SIG-M5 (cell line): ENCODE measurements at regions not wholly inside any gene's neighbourhood (a gene's known extent, or its start where the extent isn't known, plus 50 kb on each side); places are given as distances from the start of the nearest gene placed in this dataset.

Source experiments
- DNase-seq: peaks from one replicate; lab custom pipeline; 2025; lab: John Stamatoyannopoulos, UW

DNA sequence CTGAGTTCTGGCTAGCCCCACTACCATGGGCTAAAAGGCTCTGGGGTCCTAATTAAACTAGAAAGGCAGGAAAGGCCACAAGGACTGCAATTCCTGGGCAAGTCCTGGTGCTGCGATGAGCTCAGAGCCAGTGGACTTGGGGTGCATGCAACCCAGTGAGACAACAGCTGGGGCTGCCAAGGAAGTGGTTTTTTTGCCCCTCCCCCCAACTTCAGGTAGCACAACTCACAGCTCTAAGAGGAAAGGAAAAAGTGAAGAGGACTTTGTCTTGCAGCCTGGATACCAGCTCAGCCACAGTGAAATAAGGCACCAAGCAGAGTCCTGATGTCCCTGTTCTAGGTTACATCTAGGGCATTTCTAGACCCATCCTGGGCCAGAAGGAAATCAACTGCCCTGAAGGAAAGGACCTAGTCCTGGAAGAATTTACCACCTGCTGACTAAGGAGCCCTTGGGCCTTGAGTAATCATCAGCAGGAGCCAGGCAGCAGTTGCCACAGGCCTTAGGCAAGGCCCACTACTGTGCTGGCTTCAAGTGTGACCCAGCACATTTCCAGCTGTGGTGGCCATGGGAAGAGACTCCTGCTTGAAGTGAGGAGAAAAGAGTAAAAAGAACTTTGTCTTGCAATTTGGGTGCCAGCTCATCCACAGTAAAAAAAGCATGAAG is 358.4 kb downstream of the BTBD3 start:
- no peak for DNase-seq

DNA sequence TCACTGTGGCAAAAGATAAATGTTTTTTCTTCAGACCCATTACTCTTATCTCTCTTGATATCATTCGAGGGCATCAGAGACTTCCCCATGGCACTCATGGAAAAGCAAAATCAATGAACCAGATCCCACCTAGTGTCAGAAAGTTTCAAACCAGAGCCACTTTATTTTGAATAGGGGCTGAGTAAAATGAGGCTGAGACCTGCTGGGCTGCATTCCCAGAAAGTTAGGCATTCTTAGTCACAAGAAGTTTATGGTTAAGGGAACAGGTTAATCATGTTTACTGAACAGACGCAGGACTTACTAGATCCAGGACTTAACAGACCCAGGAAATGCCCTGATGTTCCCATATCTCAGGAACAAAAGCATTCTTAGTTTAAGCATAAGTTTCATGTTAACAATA is 369.9 kb downstream of the BTBD3 start:
- no peak for DNase-seq

DNA sequence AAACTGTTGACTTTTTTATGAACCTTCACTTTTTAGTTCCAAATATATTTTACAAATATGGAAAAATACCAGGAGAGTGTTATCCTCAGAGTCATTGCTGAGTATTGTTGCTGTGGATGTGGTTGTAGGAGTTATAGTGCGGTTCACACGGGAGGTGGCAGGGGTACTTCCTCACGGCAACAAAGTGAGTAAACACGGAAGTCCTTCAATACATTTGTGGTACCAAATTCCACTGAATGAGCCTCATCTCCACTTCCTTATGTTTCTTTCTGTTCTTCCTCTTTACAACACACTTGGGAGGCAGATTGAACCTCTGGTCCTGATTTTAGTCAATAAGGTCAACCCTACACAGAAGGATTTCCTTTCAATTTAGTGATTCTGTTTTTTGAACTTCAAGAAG is 371.8 kb downstream of the BTBD3 start:
- DNase-seq = no peak

DNA sequence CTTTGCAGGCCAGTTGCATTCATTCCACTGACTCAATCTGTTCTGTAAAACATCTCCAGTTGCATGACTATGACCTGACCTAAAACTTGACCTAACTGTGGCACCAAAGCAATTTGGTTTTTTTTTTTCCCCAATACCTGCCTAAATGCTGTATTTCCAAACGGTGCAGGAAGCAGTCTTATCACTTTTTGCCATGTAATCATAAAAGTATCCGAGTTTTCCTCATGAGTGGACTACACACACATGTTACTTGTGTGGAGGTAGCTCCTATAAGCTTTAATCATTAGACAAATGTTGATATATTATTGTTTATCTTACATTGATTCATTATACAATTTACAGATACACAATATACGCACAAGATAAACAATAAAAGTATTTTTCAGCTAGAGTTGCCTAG is 373.7 kb downstream of the BTBD3 start:
- no peak for DNase-seq

DNA sequence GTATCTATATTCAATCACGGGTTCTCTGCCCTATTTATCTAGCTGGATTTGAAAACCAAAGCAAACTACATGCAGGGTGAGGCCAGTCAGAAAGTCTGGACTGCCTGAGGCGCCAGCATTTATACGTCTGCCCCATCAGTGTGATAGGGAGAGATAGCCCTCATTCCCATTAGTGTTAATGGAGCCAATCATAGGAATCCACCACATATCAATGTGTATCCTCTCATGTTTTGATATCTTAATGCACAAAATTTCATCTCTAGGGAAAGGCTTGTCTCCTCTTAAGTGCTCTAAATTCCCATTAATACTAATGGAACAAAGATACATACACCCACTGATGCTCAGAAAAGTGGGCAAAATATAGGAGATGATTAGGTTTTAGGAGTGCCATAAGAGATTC is 376.2 kb downstream of the BTBD3 start:
- no peak for DNase-seq

DNA sequence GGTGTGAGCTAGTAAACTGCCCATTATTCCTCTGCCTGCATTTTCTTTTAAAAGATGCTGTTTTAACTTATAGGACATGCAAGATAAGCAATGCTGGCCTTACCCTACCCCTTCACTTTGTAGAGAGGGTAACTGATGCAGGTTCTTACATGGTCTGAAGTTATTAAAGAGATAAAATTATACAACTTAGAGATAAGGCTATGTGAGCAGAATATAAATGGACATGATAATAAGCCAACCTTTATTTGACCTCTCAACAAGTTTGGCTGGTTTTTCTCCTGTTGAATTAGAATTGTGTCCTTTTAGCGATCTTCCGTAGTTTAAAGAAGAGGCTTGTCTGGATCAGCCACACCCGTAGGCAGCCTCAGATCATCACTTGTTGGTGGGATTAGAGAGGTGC is 377.0 kb downstream of the BTBD3 start:
- no peak for DNase-seq

DNA sequence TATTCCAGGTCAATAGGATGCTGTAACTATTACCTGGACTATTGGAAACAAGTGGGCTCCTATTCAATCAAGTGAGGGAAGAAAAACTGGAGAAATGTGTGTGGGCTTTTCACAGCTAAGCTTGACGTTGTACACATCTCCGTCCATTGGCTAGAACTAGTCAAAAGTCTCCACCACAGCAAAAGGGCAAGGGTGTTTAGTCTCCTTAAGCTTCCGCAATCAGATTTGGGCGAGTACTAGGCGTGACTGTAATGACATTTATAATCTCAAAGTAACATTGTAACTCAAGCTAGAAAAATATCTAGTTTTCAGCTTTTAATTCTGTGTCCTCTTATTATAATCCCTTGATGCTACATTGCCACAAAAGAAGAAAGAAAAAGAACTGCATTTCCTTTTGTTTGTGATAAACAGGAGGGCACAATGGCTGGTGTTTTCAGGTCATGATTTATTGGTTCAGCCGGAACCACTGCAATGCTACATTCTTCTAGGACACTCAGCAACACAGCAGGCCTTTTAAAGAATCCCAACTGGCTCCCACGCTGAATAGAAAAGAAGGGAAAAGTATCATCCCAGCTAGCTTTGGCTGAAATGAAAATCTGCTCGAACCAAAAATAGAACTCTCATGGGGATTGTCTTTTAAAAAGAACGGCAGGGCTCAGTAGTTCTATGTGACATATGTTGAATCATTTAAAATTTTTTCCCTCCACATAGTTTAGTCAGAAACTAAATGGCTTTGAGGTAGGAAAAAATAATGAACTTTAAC is 387.7 kb downstream of the BTBD3 start:
- DNase-seq = no peak

DNA sequence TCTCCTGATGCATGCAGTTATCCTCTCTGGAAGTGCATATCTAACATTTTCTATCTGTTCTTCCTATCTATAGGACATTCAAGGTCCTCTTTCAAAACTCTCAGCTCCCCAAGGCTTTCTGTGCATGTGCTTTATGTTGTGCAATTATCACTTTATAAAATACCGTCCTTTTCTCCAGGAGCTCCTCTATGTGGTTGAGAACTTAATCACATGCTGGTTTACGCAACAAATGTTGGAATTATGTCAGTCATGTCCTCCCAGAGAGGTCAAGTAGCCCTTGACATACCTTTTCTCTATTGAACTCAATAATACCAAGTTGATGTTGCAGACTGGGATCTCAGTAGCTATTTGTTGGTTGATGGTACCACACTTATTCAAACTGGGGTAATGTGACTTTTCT is 388.4 kb downstream of the BTBD3 start:
- DNase-seq = no peak

DNA sequence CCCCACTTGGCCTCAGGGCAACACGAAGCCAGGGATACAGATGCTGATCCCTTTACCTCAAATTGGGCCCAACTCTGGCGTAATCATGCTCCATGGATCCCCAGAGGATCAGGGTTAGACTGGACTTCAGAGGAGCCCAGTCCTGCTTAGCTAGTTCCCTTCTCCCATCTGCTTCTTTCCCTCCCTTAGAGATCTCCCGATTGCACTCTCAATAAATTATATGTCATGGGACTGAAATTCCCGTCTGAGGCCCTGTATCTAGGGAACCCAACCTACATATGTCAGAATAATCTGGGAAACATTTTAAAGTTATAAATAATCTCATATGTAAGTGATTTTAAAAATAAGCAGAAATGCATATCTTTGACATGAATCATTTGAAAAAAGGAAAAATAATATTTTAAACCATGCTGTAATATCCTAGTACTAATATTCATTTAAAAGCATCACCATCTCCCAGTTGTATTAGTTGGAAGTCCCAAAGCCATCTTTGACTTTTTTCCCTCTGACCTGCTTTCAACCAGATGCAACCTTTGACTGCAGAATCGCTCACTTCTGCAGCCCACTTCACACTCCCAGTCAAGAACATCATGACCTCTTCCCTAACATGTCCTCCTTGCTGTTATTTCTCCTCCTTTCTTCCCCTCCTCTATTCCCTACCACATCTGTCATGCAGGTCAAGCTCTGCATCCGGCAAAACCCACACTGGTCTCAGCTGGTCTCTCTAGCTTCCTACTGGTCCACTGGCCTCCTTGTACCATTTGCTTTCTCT is 393.6 kb downstream of the BTBD3 start:
- DNase-seq = no peak

DNA sequence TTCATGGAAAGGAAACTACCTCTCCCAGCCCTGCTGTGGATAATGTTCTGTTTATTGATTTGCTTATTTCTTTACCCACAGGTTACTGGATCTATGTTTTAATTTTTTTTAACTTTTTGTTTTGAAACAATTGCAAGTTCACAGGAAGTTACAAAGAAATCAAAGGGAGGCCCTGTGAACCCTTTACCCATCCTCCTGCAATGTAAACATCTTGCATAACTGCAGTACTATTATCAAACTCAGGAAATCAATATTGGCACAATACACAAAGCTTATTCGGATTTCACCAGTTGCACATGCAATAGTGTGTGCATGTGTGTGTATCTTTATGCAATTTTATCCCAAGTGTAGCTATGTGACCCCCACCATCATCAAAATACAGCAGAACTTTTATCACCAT is 398.0 kb downstream of the BTBD3 start:
- DNase-seq = no peak

DNA sequence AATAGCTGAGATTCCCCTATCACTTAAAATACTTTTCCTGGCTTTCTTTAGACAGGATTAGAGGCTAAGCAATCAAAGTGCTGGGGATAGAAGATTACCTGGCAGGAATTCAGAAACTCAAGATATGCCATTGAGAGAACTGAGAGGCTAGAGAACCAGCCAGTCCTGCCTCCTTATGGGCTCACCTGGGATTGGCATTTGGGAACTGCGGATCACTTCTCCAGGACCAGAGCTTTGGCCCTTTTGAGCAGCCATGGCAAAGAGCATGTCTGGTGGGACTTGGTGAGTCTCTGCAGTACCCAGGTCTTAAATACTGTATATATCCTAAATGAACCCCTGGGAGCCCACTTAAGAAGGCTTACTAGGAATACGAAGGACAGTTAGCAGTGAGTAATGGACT is 399.1 kb downstream of the BTBD3 start:
- no peak for DNase-seq

DNA sequence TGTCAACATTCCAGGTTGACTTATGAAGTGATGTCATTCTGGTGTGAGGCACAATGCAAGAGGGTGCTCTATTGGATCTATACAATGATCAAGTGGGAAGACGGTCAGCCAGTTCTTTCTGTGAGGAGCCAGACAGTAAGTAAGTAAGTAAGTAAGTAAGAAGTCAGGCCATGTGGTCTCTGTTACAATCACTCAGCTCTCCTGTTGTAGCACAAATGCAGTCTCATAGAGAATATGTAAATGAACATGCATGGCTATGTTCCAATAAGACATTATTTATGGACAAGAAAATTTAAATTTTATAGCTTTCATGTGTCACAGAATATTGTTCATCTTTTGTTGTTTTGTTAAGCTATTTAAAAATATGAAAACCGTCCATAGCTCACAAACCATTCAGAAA is 399.7 kb downstream of the BTBD3 start:
- DNase-seq = no peak

DNA sequence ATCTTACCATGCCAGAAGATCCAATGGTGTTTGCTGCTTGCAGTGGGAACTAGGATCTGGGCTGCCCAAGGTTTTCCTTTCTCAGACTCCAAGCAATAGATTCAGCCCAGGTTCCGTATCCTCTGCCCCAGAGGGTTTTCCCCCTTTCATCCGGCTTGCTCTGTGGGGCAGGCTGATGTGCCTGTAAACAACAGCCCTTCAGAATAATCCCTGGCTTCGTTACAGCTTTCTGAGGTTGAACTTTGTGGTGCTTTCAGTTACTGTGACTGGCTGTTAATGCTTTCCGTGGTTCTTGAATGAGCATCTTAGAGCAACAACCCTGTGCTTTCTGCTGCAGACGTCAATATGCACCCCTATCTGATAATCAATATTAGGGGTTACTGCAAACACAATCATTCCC is 400.4 kb downstream of the BTBD3 start:
- no peak for DNase-seq

DNA sequence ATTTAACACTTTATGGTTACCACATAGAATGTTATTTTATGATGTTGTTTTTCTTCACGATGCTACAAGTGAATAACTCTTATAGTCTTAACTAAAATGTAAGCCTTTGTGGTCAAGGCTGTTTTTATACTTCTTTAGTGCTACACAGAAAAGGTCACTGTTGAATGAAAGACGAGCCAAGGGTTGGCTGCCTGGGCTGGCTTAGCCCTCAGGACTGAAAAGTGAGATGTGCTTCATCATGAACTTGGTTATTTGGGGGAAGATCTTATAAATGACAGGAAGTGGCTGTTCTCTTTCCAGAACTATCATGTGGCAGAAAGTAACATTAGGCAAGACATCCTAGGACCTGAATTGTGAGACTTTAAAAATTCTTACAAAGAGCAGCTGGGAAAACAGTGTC is 404.0 kb downstream of the BTBD3 start:
- DNase-seq = no peak

DNA sequence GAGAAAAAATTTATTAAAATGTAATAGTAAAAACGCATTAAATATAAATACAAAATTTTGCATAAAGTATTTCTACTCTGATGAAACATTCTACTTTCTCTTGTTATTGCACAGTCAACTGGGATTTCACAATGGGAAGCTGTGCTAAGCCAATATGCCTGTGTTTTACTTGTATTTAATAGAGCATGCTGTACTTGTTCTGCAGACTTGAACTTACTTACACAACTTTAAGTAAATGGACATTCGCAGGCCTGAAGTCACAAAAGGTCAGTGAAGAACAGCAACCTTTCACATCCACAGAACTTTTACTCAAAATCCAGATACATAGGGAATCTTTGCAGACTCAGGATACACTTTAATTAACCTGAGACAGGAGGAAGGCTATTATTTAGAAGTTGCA is 409.5 kb downstream of the BTBD3 start:
- DNase-seq = no peak

DNA sequence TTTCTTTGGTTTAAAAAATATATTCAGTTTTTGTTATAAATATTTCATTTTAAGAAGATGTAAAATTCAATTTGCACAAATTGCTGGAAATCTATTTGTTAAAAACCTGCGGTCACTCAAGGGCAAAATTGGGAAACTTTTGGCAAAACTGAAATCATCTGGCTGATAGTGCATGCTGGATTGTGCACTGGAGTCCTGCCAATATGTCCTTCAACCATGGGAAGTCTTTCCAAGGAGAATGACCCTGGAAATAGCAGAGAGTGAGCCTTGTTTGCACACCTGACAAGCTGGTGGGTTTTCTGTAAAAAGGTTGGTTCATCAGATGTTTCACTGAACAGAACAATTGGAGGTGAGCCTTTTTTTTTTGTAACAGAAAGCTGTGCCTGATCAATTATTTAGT is 413.5 kb downstream of the BTBD3 start:
- no peak for DNase-seq

DNA sequence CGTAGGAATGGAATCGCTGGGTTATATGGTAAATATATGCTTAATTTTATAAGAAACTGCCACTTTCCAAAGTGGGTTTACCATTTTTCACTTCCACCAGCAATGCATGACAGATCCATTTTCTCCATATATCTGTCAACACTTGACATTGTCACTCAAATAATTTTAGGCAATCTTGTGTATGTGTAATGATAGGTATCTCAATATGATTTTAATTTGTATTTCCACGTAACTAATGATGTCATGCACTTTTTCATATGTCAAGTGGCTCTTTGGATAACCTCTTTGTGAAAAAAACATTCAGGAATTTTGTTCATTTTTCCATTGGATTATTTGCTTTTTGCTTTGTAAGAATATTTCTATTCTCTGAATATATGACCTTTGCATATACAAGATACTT is 419.9 kb downstream of the BTBD3 start:
- DNase-seq = no peak

DNA sequence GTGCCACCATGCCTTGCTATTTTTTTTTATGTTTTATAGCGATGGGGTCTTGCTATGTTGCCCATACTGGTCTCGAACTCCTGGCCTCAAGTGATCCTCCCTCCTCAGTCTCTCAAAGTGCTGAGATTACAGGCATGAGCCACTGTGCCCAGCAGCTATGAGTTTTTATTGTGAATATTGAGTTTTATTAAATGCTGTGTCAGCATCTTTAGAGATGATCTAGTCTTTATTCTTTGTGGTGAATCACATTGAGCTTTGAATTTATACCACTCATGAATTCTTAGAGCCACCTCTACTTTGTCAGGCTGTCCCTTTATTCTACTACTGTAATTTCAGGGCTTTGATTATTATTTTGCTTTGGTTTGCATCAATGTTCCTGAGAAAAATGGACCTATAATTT is 428.3 kb downstream of the BTBD3 start:
- no peak for DNase-seq

DNA sequence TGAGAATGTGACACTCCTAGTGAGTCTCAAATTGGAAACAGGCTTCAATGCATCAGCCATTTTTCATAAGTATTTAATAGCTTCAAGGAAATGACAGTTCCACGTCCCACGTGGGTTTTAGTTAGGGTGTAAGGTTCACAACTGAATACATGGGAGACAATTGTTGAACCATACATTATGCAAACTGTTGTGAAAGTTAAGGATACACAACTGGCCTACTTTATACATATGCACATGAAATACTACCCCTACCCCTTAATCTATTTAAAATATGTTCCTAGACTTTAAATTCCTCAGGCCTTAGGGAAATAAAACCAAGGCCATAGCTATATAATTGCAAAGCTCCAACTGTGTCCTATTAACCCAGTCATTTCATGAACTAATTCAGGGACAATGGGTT is 436.1 kb downstream of the BTBD3 start:
- no peak for DNase-seq

DNA sequence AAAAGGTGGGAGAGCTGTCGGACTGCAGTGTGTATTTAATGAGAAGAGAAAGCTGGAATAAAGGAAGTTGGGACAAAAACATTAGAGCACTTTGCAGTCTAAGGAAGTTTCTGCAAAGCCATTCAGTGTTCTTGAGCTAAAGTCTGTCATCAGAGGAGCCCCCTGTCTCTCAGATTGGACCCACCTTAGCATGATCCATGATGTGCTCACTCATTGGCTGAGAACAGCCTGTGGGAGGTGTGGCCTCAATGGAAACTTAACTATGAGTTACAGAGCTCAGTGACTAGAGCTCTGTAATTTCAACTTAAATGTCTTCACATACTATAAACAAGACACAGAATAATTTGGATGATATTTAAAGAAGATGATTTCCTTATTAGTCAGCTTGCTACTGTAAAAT is 437.0 kb downstream of the BTBD3 start:
- no peak for DNase-seq

DNA sequence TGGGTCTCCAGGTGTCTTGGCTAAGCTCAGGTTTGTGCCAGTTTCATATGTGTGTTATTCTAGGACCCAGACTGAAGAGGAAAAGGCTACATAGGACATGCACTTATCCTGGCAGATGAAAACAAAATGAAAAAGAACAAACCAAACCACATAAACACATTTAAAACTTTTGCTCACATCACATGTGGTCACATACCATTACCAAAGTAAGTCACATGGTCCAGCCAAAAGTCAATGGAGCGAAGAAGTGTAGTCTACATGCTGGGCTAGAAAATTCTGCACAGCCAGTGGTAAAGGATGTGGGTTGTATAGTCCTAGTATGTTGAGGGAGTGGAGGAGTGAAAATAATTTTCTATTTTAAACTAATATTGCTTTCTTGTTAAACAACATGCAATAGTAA is 437.5 kb downstream of the BTBD3 start:
- no peak for DNase-seq

DNA sequence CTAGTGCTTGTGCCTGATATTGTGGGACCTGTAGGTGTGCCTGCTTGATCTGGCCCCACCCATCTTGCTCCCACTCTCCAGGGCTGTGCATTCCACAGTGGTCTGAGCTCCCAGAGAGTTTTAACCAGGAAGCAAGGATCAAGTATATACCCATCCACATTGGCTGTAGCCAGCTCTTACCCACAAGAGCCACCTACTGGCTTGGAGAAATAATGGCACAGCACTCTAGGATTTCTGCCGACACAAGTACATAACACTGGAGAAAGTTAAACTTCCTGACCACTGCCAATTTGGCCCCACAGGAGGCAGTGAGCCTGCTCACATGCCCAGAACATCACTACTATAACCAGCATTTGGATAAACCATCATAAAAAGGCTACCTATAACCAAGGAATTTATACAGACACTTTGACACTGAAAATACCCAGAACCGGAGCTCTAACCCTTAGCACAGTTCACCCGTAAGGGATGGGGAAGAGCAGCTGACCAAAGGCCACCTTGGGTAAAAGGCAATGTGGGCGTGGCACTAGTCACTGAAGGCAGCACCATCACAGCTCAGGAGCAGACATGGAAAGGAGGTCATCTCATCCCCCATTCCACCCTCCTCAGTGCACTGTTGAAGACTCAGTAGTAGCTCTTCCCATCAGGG is 440.4 kb downstream of the BTBD3 start:
- DNase-seq = no peak

DNA sequence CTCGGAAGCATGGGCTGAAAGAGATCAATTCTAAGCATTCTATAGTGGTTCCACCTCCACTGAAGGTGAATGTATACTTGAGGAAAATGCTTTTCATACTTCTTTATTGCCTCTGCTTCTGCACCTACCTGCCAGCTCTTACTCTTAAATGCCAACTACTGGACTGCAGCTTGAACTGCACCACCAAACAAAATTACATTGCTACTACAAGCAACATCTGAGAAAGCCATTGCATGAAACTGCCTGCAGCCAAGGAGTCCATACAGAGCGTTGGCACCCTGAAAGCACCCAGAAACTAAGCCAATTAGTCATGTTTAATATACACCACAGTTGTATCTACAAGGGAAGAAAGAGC is 440.9 kb downstream of the BTBD3 start:
- DNase-seq = no peak
